Endothelial cell of umbilical vein (primary cell): ENCODE measurements at regions not wholly inside any gene's neighbourhood (a gene's known extent, or its start where the extent isn't known, plus 50 kb on each side); places are given as distances from the start of the nearest gene placed in this dataset.

Experiments
- BruUV-seq: library from RNA; stranded (reverse); fragments of 400-500 nt; replicated peaks from 2 replicates; lab custom pipeline; 2021; lab: Mats Ljungman, UMichigan
- CTCF ChIA-PET: fragments of 300-600, 350-600 bp; sonication (Branson Sonifier 250); formaldehyde crosslinking; loops from one replicate; lab custom pipeline; 2021; ENCODE audit warnings: antibody characterized with exemption, inconsistent platforms; lab: Charles Lee
- POLR2A ChIA-PET: fragments of 300-600, 350-600 bp; sonication (Branson Sonifier 250); formaldehyde crosslinking; loops from one replicate; lab custom pipeline; 2021; ENCODE audit warnings: antibody characterized with exemption, inconsistent platforms; lab: Charles Lee
- DNase-seq: peaks from one replicate; pipeline ENCODE4 v3.0.0-alpha.2; 2011; ENCODE audit warnings: low read depth, low spot score
- FAIRE-seq: peaks from 2 replicates; lab custom pipeline; 2011; peaks lifted over from hg19 to GRCh38; lab: Jason Lieb, UNC
- H2AFZ ChIP-seq: 2 replicates; pipeline ENCODE4 v1.6.0; 2012; ENCODE audit warnings: low read depth, low read length, control low read depth, inconsistent platforms
- H3K27ac ChIP-seq: 2 replicates; pipeline ENCODE4 v1.5.1; 2011; ENCODE audit warnings: low read depth, mild to moderate bottlenecking, control low read depth, low read length, moderate library complexity; ENCODE audit not compliant: insufficient read depth
- H3K27me3 ChIP-seq, 2 experiments: 2 replicates each; pipeline versions ENCODE4 v1.6.0 to v1.6.1; 2011; ENCODE audit warnings: low read length in 2 of 2, mixed read lengths in 1 of 2; ENCODE audit not compliant: control insufficient read depth in 2 of 2, insufficient read depth in 2 of 2
- H3K36me3 ChIP-seq, 2 experiments: 2 replicates in 1 of 2; 3 replicates in 1 of 2; pipeline ENCODE4 v1.5.1; 2011; ENCODE audit warnings: low read length in 2 of 2, mild to moderate bottlenecking in 1 of 2, moderate library complexity in 1 of 2; ENCODE audit not compliant: control insufficient read depth in 2 of 2, insufficient read depth in 2 of 2; ENCODE audit errors: extremely low read depth in 1 of 2
- H3K4me1 ChIP-seq: 3 replicates; pipeline ENCODE4 v1.5.1; 2011; ENCODE audit warnings: mild to moderate bottlenecking, low read length; ENCODE audit not compliant: control insufficient read depth, insufficient read depth; ENCODE audit errors: extremely low read depth
- H3K4me2 ChIP-seq: 2 replicates; pipeline ENCODE4 v1.6.1; 2011; ENCODE audit warnings: low read length, control low read depth, mixed read lengths; ENCODE audit not compliant: insufficient read depth
- H3K4me3 ChIP-seq, 3 experiments: fragments of 200-600 bp in 1 of 3; sonication (generic), shearing (Covaris generic) in 1 of 3; replicated peaks in 1 of 3; 2 replicates each; pipeline ENCODE4 v1.5.1; 2011 to 2016; ENCODE audit warnings: control low read depth in 3 of 3, low read length in 3 of 3, mild to moderate bottlenecking in 2 of 3, inconsistent platforms in 1 of 3, low read depth in 1 of 3, moderate library complexity in 1 of 3; ENCODE audit not compliant: insufficient read depth in 1 of 3
- H3K79me2 ChIP-seq: 2 replicates; pipeline ENCODE4 v1.6.0; 2012; ENCODE audit warnings: low read length, inconsistent platforms; ENCODE audit not compliant: control insufficient read depth, insufficient read depth
- H3K9ac ChIP-seq: replicated peaks from 2 replicates; pipeline ENCODE3; 2011; ENCODE audit warnings: low read length, control low read depth; ENCODE audit not compliant: insufficient read depth; ENCODE audit errors: extremely low read depth
- H3K9me1 ChIP-seq: replicated peaks from 3 replicates; pipeline ENCODE4 v1.6.0; 2011; ENCODE audit warnings: mild to moderate bottlenecking, low read length; ENCODE audit not compliant: control insufficient read depth, insufficient read depth; ENCODE audit errors: extremely low read depth
- H3K9me3 ChIP-seq: replicated peaks from 2 replicates; pipeline ENCODE4 v1.5.1; 2012; ENCODE audit warnings: low read length, inconsistent platforms; ENCODE audit not compliant: control insufficient read depth, insufficient read depth
- H4K20me1 ChIP-seq: replicated peaks from 2 replicates; pipeline ENCODE3; 2011; ENCODE audit warnings: mild to moderate bottlenecking, low read length; ENCODE audit not compliant: control insufficient read depth, insufficient read depth; ENCODE audit errors: extremely low read depth
- EZH2 ChIP-seq: IDR thresholded peaks from 2 replicates; pipeline ENCODE4 v1.6.1; 2012; ENCODE audit warnings: borderline replicate concordance, low read depth, mild to moderate bottlenecking, moderate library complexity, low read length, inconsistent platforms; ENCODE audit not compliant: severe bottlenecking
- FOS ChIP-seq: IDR thresholded peaks from 2 replicates; pipeline ENCODE4 v1.6.1; 2011; ENCODE audit warnings: mild to moderate bottlenecking, low read length, moderate library complexity, borderline replicate concordance; ENCODE audit not compliant: insufficient read depth
- GATA2 ChIP-seq: IDR thresholded peaks from 2 replicates; pipeline ENCODE4 v1.7.0; 2011; ENCODE audit warnings: low read depth, mild to moderate bottlenecking, moderate library complexity, mixed read lengths, low read length; ENCODE audit not compliant: insufficient read length, insufficient read depth
- MYC ChIP-seq: IDR thresholded peaks from one replicate; pipeline ENCODE4 v1.6.1; 2011; ENCODE audit warnings: mild to moderate bottlenecking, low read depth, low read length
- POLR2A ChIP-seq: IDR thresholded peaks from 2 replicates; pipeline ENCODE4 v1.6.1; 2012; ENCODE audit warnings: low read depth, mild to moderate bottlenecking, control low read depth, low read length
- dilution Hi-C: fragments of 300-500 bp; cut with MboI; formaldehyde crosslinking; loops from one replicate; pipeline ENCODE4 v1.15.0; 2019; ENCODE audit warnings: low sequenced_read_pairs; ENCODE audit not compliant: extremely low pct_ligation_motif_present
- intact Hi-C: fragments of 100-400 bp; cut with micrococcal nuclease; formaldehyde crosslinking; loops from one replicate; pipeline ENCODE4 v1.10.0; 2022

DNA sequence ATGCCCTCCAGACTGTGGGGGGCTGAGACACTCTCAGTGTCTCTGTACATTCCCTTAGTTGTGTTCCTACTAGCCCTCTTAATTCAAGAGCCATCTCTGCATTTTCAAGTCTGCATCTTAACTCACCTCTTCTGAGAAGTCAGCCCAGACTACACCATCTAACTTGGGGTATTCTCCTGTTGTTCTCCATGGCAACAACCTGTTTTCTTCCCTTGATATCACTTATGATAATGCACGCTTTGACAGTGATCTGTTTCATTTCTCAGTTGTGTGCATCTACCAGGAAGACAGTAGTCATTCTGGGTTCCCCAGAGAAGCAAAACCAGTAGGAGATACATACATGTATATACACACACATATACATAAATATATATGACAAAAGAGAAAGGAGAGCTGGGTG is 707.3 kb upstream of the IGFBP3 start:
- BruUV-seq = no TSS peak
- Histone ChIP-seq H4K20me1 (no peaks in the 10 kb centered on the region), H3K4me1 (no peaks in the 10 kb centered on the region), H3K9me1 (no peaks in the 10 kb centered on the region), H3K4me3 (no peak overlapping the region), H3K9ac (no peak overlapping the region), H3K9me3 (no peaks in the 10 kb centered on the region), H3K27me3 (no peaks in the 10 kb centered on the region), H3K79me2 (no peaks in the 10 kb centered on the region), H3K36me3 (no peaks in the 10 kb centered on the region), H3K4me2 (no peak overlapping the region), H2AFZ (no peak overlapping the region), H3K27ac (no peak overlapping the region)
- ChIA-PET POLR2A (no interaction called here), CTCF (no interaction called here)
- TF ChIP-seq MYC = no peak
- TF ChIP-seq GATA2 = no peak
- dilution Hi-C loops (no loop called here), intact Hi-C loops (no loop called here)
- DNase-seq (no peak), FAIRE-seq (no peak)

- dilution Hi-C loops = no loop called here
- no peaks in the 10 kb centered on the region for H3K27me3 ChIP-seq
- H2AFZ ChIP-seq = no peak overlapping the region
- H3K4me3 ChIP-seq = no peak overlapping the region
- H3K79me2 ChIP-seq = no peaks in the 10 kb centered on the region
- H3K4me1 ChIP-seq = no peaks in the 10 kb centered on the region
- FAIRE-seq (no peak), DNase-seq (peak; percentile 12)
- H3K9ac ChIP-seq = no peak overlapping the region
- H4K20me1 ChIP-seq = no peaks in the 10 kb centered on the region
- intact Hi-C loops = no loop called here
- TF ChIP-seq EZH2 = no peak
- TF ChIP-seq POLR2A = no peak
- no peak for TF ChIP-seq MYC
- TF ChIP-seq FOS = no peak
- no peak for TF ChIP-seq GATA2
- H3K27ac ChIP-seq = no peak overlapping the region
- ChIA-PET POLR2A (no interaction called here), CTCF (no interaction called here)
- H3K9me1 ChIP-seq = no peaks in the 10 kb centered on the region
- H3K9me3 ChIP-seq = no peaks in the 10 kb centered on the region
- H3K4me2 ChIP-seq = no peak overlapping the region
- BruUV-seq = no TSS peak
- no peaks in the 10 kb centered on the region for H3K36me3 ChIP-seq
Observed at GRCh38 chr7:46626691-46627310, 705.7 kb upstream of the IGFBP3 start.
